ENCODE measurements at regions not wholly inside any gene's neighbourhood (a gene's known extent, or its start where the extent isn't known, plus 50 kb on each side); places are given as distances from the start of the nearest gene placed in this dataset.

GRCh38 chr3:81301230-81301629 lies 460.2 kb downstream of the GBE1 start:
- no peaks in the 10 kb centered on the region for H3K27me3 ChIP-seq

DNA sequence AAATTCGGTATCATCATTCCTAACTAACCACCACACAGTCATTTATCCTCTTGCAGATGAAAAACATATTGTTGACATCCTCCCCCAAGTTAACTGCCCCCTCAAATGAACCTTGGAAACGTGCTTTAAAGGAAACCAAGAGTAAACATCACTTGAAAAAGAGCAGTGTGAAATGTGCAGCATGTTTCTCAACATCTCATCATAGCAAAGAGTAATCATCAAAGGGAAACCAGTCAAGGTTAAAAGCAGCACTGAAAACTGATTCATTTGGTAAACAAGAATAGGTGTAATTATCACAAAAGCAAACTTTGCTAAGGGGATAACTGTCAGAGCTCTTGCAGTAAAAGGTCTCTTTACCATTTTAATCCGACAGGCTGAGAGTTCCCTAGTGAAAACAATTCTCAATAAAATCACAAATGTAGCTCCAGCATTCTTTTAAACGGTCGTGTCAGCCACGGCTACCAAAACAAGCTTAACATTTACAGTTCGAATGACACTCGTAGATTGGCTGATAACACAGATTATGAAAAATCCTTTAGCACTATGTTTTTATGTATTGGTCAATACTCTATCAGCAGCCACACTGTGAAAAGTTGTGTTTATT lies 461.0 kb downstream of the GBE1 start:
- no peak for DNase-seq
- Histone ChIP-seq H3K9me3 (no peaks in the 10 kb centered on the region), H3K27me3 (no peaks in the 10 kb centered on the region), H3K27ac (no peak overlapping the region), H3K4me1 (no peaks in the 10 kb centered on the region), H3K4me3 (no peak overlapping the region), H3K36me3 (no peaks in the 10 kb centered on the region)
- WGBS, 4 donors, result 68 to 73% (median 71%) methylated on average over 8 of the region's 8 CpGs
- TF ChIP-seq POLR2A (IDR thresholded peaks at IDR 0.05), result no peak
- TF ChIP-seq, protein P1, sequence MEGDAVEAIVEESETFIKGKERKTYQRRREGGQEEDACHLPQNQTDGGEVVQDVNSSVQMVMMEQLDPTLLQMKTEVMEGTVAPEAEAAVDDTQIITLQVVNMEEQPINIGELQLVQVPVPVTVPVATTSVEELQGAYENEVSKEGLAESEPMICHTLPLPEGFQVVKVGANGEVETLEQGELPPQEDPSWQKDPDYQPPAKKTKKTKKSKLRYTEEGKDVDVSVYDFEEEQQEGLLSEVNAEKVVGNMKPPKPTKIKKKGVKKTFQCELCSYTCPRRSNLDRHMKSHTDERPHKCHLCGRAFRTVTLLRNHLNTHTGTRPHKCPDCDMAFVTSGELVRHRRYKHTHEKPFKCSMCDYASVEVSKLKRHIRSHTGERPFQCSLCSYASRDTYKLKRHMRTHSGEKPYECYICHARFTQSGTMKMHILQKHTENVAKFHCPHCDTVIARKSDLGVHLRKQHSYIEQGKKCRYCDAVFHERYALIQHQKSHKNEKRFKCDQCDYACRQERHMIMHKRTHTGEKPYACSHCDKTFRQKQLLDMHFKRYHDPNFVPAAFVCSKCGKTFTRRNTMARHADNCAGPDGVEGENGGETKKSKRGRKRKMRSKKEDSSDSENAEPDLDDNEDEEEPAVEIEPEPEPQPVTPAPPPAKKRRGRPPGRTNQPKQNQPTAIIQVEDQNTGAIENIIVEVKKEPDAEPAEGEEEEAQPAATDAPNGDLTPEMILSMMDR (IDR thresholded peaks at IDR 0.05), result no peak
- intact Hi-C loops (cut with DNase I), result loop anchor here in 4 of 10 donors (5.0 to 10.0 kb wide), 4 partner anchors 334 to 832 kb away; no protein-coding TSS in a partner anchor
- ATAC-seq, result no peak

More at GRCh38 chr3:81301230-81301629, 460.2 kb downstream of the GBE1 start:
- H3K36me3 ChIP-seq, result no peaks in the 10 kb centered on the region
- TF ChIP-seq, protein P1 (IDR thresholded peaks at IDR 0.05), result no peak
- no peak for TF ChIP-seq POLR2A (IDR thresholded peaks at IDR 0.05)
- 69 to 85% (median 78%) methylated on average over 1 of the region's 1 CpG for WGBS, 4 donors
- no peak for ATAC-seq
- no peak for DNase-seq
- no peaks in the 10 kb centered on the region for H3K4me1 ChIP-seq
- no peak overlapping the region for H3K4me3 ChIP-seq
- no peak overlapping the region for H3K27ac ChIP-seq
- intact Hi-C loops (cut with DNase I), result loop anchor here in 4 of 10 donors (5.0 to 10.0 kb wide), 4 partner anchors 334 to 831 kb away; no protein-coding TSS in a partner anchor
- no peaks in the 10 kb centered on the region for H3K9me3 ChIP-seq

GRCh38 chr3:81299481-81299880 lies 462.0 kb downstream of the GBE1 start:
- TF ChIP-seq, protein P1 (IDR thresholded peaks at IDR 0.05), result no peak
- TF ChIP-seq POLR2A (IDR thresholded peaks at IDR 0.05), result no peak

DNA sequence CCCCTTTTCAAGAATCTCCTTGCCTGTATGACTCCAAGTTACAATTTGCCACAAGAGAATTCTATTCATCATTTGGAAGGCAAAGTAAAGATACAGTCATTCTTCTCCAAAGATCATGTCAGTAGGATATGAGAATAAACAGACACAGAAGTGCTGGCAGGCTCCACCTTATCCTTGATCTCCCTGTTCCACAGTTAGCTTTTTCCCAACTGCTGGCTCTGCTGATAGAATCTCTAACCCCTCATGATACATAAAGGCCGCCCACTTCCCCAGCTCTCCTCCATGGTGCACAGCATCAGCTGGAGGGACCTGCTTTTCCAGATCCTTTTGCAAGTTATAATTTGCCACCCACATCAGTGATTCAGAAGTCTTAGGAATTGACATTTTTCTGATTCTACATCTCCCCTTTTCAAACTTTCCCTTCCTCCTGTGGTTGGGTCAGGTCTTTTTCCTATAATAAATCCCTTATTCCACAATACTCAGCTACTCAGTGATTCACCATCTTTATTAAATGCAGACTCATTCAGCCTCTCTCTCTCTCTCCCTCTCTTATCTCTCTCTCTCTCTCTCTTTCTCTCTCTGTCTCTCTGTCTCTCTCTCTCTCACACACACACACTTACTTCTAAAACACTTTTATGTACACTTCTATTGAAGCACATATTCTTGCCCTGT lies 465.4 kb downstream of the GBE1 start:
- H3K4me1 ChIP-seq, result no peaks in the 10 kb centered on the region
- H3K36me3 ChIP-seq, result no peaks in the 10 kb centered on the region
- H3K9me3 ChIP-seq, result no peaks in the 10 kb centered on the region
- WGBS, 4 donors, result 74 to 90% (median 83%) methylated on average over 1 of the region's 1 CpG
- H3K4me3 ChIP-seq, result no peak overlapping the region
- no peak overlapping the region for H3K27ac ChIP-seq
- no peaks in the 10 kb centered on the region for H3K27me3 ChIP-seq
- DNase-seq (no peak), ATAC-seq (no peak)
- intact Hi-C loops (cut with DNase I), result no loop called here
- no peak for TF ChIP-seq POLR2A (IDR thresholded peaks at IDR 0.05)
- TF ChIP-seq, protein P1 (IDR thresholded peaks at IDR 0.05), result no peak

More at GRCh38 chr3:81299481-81299880, 462.0 kb downstream of the GBE1 start:
- H3K27ac ChIP-seq, result no peak overlapping the region
- no peaks in the 10 kb centered on the region for H3K27me3 ChIP-seq
- H3K4me3 ChIP-seq, result no peak overlapping the region
- no peaks in the 10 kb centered on the region for H3K9me3 ChIP-seq
- H3K36me3 ChIP-seq, result no peaks in the 10 kb centered on the region
- no peaks in the 10 kb centered on the region for H3K4me1 ChIP-seq
- ATAC-seq (no peak), DNase-seq (no peak)
- intact Hi-C loops (cut with DNase I), result no loop called here
- 86 to 89% (median 87%) methylated on average over 3 of the region's 3 CpGs for WGBS, 4 donors

All from heart left ventricle (tissue), 16 donors.